Naive thymus-derived CD4-positive, alpha-beta T cell (primary cell): ENCODE measurements at regions not wholly inside any gene's neighbourhood (a gene's known extent, or its start where the extent isn't known, plus 50 kb on each side); places are given as distances from the start of the nearest gene placed in this dataset.

Source experiments
- ATAC-seq: fragments of 150-1000 bp; cut with Tn5 transposase; 2 replicates; pipeline ENCODE4 v1.10.0; 2021; ENCODE audit warnings: mild to moderate bottlenecking, moderate library complexity
- CTCF ChIA-PET: fragments of 350-600 bp; sonication (Branson Sonifier 250); formaldehyde crosslinking; loops from one replicate; lab custom pipeline; 2021; ENCODE audit warnings: antibody characterized with exemption; lab: Charles Lee
- POLR2A ChIA-PET: fragments of 350-600 bp; sonication (Branson Sonifier 250); formaldehyde crosslinking; loops from one replicate; lab custom pipeline; 2021; ENCODE audit warnings: antibody characterized with exemption, inconsistent platforms; lab: Charles Lee
- DNase-seq, 9 donors: peaks; one replicate each; pipeline versions ENCODE4 v3.0.0 to v3.0.0-alpha.2; 2020 to 2022; ENCODE audit warnings: mixed read lengths in 1 of 9
- H3K27ac ChIP-seq: one replicate; pipeline ENCODE4 v1.7.0; 2013; ENCODE audit warnings: mild to moderate bottlenecking, low read depth, low read length, moderate library complexity
- H3K27me3 ChIP-seq, 2 donors: one replicate each; pipeline ENCODE4 v1.7.0; 2013; ENCODE audit warnings: low read length in 2 of 2, mild to moderate bottlenecking in 2 of 2, moderate library complexity in 2 of 2; ENCODE audit not compliant: control insufficient read depth in 2 of 2, insufficient read depth in 2 of 2
- H3K36me3 ChIP-seq, 3 experiments: 1 replicate in 2 of 3; 2 replicates in 1 of 3; pipeline ENCODE4 v1.7.0; 2013; ENCODE audit warnings: low read length in 3 of 3, mild to moderate bottlenecking in 3 of 3, moderate library complexity in 1 of 3; ENCODE audit not compliant: insufficient read depth in 3 of 3, control insufficient read depth in 2 of 3
- H3K4me1 ChIP-seq, 2 donors: one replicate each; pipeline ENCODE4 v1.7.0; 2013; ENCODE audit warnings: low read length in 2 of 2, mild to moderate bottlenecking in 2 of 2, moderate library complexity in 1 of 2; ENCODE audit not compliant: control insufficient read depth in 2 of 2, insufficient read depth in 2 of 2
- H3K4me3 ChIP-seq: 2 replicates; pipeline ENCODE4 v1.7.0; 2013; ENCODE audit warnings: mild to moderate bottlenecking, low read length
- H3K9me3 ChIP-seq, 3 experiments: 1 replicate in 2 of 3; 2 replicates in 1 of 3; pipeline ENCODE4 v1.7.0; 2013; ENCODE audit warnings: low read length in 3 of 3; ENCODE audit not compliant: control insufficient read depth in 2 of 3
- H3K27ac Mint-ChIP-seq, 9 donors: one replicate each; pipeline ENCODE4 v1.8.0; 2020 to 2022; ENCODE audit warnings: mixed read lengths in 9 of 9, mild to moderate bottlenecking in 8 of 9, moderate library complexity in 5 of 9, inconsistent platforms in 2 of 9
- H3K27me3 Mint-ChIP-seq, 5 donors: one replicate each; pipeline ENCODE4 v1.8.0; 2021 to 2022; ENCODE audit warnings: mixed read lengths in 5 of 5, mild to moderate bottlenecking in 1 of 5
- H3K36me3 Mint-ChIP-seq, 5 donors: one replicate each; pipeline ENCODE4 v1.8.0; 2020 to 2022; ENCODE audit warnings: mixed read lengths in 5 of 5, mild to moderate bottlenecking in 3 of 5, inconsistent platforms in 1 of 5
- H3K4me1 Mint-ChIP-seq, 7 donors: one replicate each; pipeline ENCODE4 v1.8.0; 2020 to 2022; ENCODE audit warnings: mixed read lengths in 7 of 7, mild to moderate bottlenecking in 3 of 7, inconsistent platforms in 1 of 7
- H3K4me3 Mint-ChIP-seq, 10 donors: one replicate each; pipeline ENCODE4 v1.8.0; 2020 to 2022; ENCODE audit warnings: mild to moderate bottlenecking in 10 of 10, mixed read lengths in 10 of 10, moderate library complexity in 6 of 10, inconsistent platforms in 2 of 10
- H3K9me3 Mint-ChIP-seq, 11 donors: one replicate each; pipeline ENCODE4 v1.8.0; 2020 to 2022; ENCODE audit warnings: mixed read lengths in 11 of 11, mild to moderate bottlenecking in 4 of 11, inconsistent platforms in 1 of 11, moderate library complexity in 1 of 11
- intact Hi-C, 2 donors: fragments of 100-400 bp; cut with micrococcal nuclease; formaldehyde crosslinking; loops; one replicate each; pipeline ENCODE4 v1.15.1; 2023

DNA sequence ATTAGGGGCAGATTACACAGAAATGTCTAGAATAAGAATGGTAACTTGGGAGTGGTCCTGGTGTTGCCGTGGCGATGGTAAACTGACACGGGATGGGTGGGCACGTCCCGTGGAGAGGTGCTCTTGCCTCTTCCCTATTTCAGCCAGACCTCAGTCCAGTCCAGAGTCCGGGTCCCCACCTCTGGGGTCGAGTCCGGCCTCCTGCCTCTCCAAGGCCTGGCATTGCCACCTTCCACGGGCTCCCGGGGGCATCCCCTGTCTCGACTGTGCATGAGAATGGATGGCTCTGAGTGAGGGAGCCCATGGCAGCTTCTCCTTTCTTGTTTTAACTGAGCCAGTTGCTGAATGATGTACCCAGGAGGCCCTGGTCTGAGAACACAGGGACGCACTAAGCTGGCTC is 142.3 kb downstream of the SOX1 start:
- H3K4me1 ChIP-seq = no peaks in the 10 kb centered on the region
- no peak for DNase-seq
- no peak overlapping the region for H3K4me3 ChIP-seq
- H3K4me3 Mint-ChIP-seq = no peak overlapping the region
- ChIA-PET CTCF (no interaction called here), POLR2A (no interaction called here)
- peaks cover 0 to 6% (median 0%) of the 10 kb centered on the region in 5 donors for H3K36me3 Mint-ChIP-seq
- H3K27me3 ChIP-seq = no peaks in the 10 kb centered on the region
- H3K4me1 Mint-ChIP-seq = peaks cover 1 to 13% (median 6%) of the 10 kb centered on the region in 7 donors
- ATAC-seq = no peak
- H3K36me3 ChIP-seq = no peaks in the 10 kb centered on the region
- intact Hi-C loops = no loop called here
- no peaks in the 10 kb centered on the region for H3K9me3 Mint-ChIP-seq
- peaks cover 32 to 66% (median 42%) of the 10 kb centered on the region in 5 donors for H3K27me3 Mint-ChIP-seq
- H3K9me3 ChIP-seq = no peaks in the 10 kb centered on the region
- H3K27ac ChIP-seq = no peak overlapping the region
- H3K27ac Mint-ChIP-seq = no peak overlapping the region

DNA sequence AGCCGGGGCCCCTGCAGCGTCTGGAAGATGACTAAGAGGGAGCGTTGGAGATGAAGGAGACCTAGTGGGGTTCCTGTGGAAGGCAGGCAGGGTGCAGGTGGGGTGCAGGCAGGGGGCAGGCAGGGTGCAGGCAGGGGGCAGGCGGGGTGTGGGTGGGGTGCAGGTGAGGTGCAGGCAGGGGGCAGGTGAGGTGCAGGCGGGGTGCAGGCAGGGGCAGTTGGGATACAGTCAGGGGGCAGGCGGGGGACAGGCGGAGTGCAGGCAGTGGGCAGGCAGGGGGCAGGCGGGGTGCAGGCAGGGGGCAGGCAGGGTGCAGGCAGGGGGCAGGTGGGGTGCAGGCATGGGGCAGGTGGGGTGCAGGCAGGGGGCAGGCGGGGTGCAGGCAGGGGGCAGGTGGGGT is 142.8 kb downstream of the SOX1 start:
- H3K27me3 ChIP-seq = no peaks in the 10 kb centered on the region
- POLR2A ChIA-PET = no interaction called here
- H3K4me3 ChIP-seq = no peak overlapping the region
- ATAC-seq (no peak), DNase-seq (no peak)
- H3K27ac Mint-ChIP-seq = no peak overlapping the region
- H3K4me3 Mint-ChIP-seq = no peak overlapping the region
- H3K36me3 Mint-ChIP-seq = peaks cover 0 to 6% (median 0%) of the 10 kb centered on the region in 5 donors
- no peaks in the 10 kb centered on the region for H3K9me3 ChIP-seq
- no peaks in the 10 kb centered on the region for H3K36me3 ChIP-seq
- H3K4me1 Mint-ChIP-seq = peaks cover 1 to 13% (median 6%) of the 10 kb centered on the region in 7 donors
- intact Hi-C loops = no loop called here
- H3K27ac ChIP-seq = no peak overlapping the region
- CTCF ChIA-PET = no interaction called here
- H3K4me1 ChIP-seq = no peaks in the 10 kb centered on the region
- H3K27me3 Mint-ChIP-seq = peaks cover 29 to 63% (median 37%) of the 10 kb centered on the region in 5 donors
- H3K9me3 Mint-ChIP-seq = no peaks in the 10 kb centered on the region

DNA sequence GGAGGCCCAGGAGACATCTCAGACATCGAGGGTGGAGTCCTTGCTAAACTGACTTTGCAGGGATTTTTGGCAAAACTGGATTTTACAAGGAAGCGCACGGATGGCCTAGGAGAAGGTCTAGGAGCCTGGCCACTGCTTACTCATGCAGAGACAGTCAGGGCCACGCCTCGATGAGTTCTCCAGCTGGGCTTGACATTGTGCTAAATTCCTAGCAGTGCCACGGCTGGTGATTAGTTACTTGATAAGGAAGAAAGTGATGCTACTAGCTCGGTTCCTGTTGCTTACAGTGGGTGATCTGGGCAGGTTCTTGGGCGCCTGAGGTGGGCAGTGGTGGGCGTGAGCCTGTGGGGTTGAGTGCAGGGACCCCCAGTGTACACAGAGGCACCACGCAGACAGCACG is 143.4 kb downstream of the SOX1 start:
- H3K27ac ChIP-seq = no peak overlapping the region
- Mint-ChIP-seq H3K27ac (no peak overlapping the region), H3K36me3 (peaks cover 0 to 6% (median 0%) of the 10 kb centered on the region in 5 donors), H3K27me3 (peaks cover 23 to 56% (median 31%) of the 10 kb centered on the region in 5 donors), H3K4me3 (no peak overlapping the region), H3K9me3 (no peaks in the 10 kb centered on the region), H3K4me1 (peaks cover 0 to 9% (median 2%) of the 10 kb centered on the region in 7 donors)
- ChIA-PET CTCF (no interaction called here), POLR2A (no interaction called here)
- H3K9me3 ChIP-seq = no peaks in the 10 kb centered on the region
- intact Hi-C loops = no loop called here
- H3K27me3 ChIP-seq = no peaks in the 10 kb centered on the region
- ATAC-seq (no peak), DNase-seq (no peak)
- no peaks in the 10 kb centered on the region for H3K4me1 ChIP-seq
- no peak overlapping the region for H3K4me3 ChIP-seq
- H3K36me3 ChIP-seq = no peaks in the 10 kb centered on the region

DNA sequence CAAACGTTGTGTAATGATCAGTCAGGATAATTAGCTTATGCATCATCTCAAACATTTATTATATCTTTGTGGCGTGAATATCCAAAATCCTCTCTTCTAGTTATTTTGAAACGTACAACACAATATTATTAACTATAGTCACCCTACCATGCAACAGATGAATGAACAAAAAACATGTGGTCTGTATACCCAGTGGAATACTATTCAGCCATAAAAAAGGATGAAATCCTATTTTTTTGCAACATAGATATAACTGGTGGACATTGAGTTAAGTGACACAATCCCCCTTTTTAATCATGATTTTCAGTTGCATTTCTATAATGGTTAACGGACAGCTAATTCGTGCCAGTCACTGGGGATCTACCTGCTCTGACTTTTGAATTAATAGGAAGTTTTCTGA is 145.6 kb downstream of the SOX1 start:
- no peaks in the 10 kb centered on the region for H3K4me1 ChIP-seq
- DNase-seq = no peak
- H3K27me3 ChIP-seq = no peaks in the 10 kb centered on the region
- intact Hi-C loops = no loop called here
- Mint-ChIP-seq H3K9me3 (no peaks in the 10 kb centered on the region), H3K36me3 (peaks cover 0 to 6% (median 0%) of the 10 kb centered on the region in 5 donors), H3K27ac (no peak overlapping the region), H3K4me3 (no peak overlapping the region), H3K4me1 (peaks cover 0 to under 1% (median 0%) of the 10 kb centered on the region in 7 donors), H3K27me3 (peaks cover 4 to 46% (median 15%) of the 10 kb centered on the region in 5 donors)
- H3K36me3 ChIP-seq = no peaks in the 10 kb centered on the region
- no peak overlapping the region for H3K27ac ChIP-seq
- no peak overlapping the region for H3K4me3 ChIP-seq
- ChIA-PET CTCF (no interaction called here), POLR2A (no interaction called here)
- ATAC-seq = no peak
- H3K9me3 ChIP-seq = no peaks in the 10 kb centered on the region

DNA sequence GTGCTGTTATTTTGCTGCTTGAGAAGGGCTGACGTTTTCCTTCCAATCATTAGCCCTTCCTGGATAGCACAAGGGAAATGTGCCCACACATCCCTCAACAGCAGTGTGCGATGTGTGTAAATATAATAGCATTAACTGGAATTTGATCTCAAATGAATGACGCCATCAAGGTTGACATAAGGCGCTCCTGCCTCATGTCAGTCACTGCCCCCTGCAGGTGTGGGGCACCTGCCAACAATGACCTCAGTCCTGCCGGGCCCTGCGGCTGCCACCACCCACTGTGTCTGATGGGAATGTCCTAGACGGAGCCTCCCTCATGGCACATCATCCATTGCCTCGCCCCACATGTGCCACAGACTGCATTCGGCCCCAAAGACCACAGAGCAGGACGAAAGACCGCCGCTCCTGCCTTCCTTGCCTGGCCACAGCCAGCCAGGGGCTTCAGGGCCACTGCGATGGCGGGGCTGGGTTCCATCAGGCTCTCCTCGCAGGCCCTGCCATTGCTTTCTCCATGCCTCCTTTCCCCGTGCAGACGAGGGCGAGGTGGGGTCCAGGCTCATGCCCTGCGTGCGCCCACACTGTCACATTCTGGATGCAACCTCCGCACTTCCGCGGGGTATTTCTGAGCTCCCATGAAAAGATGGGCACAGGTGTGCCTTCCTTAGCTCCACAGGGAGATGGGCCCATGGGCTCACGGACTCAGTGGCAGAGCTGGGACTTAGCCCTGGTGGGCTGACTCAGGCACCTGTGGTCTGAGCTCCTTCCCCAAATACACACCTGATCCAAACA is 146.7 kb downstream of the SOX1 start:
- H3K9me3 ChIP-seq = no peaks in the 10 kb centered on the region
- no peaks in the 10 kb centered on the region for H3K36me3 ChIP-seq
- H3K4me3 ChIP-seq = no peak overlapping the region
- intact Hi-C loops = no loop called here
- ATAC-seq = no peak
- Mint-ChIP-seq H3K4me1 (no peaks in the 10 kb centered on the region), H3K9me3 (no peaks in the 10 kb centered on the region), H3K4me3 (no peak overlapping the region), H3K27ac (no peak overlapping the region), H3K27me3 (peaks cover 0 to 39% (median 4%) of the 10 kb centered on the region in 5 donors), H3K36me3 (no peaks in the 10 kb centered on the region)
- no peaks in the 10 kb centered on the region for H3K4me1 ChIP-seq
- no peaks in the 10 kb centered on the region for H3K27me3 ChIP-seq
- ChIA-PET POLR2A (no interaction called here), CTCF (no interaction called here)
- DNase-seq = no peak
- no peak overlapping the region for H3K27ac ChIP-seq

DNA sequence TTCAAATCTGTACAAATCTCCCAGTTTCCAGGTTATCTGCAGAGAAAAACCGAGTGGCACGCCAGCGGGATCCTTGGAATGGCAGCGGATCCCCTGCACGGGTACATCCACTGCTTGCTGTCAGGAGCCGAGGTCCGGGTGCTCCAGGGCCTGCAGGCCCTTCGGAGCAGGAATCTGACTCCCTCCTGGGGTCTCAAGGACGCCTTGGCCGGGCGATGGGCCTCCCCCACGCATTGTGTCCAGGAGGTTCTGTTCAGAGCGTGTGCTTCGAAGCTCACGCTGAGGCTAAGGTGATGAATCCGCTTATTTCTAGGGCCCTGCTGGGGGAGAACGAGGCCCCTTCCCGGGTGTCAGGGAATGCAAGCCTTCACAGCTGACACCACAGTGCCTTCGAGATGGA is 148.9 kb downstream of the SOX1 start:
- Histone ChIP-seq H3K36me3 (no peaks in the 10 kb centered on the region), H3K9me3 (no peaks in the 10 kb centered on the region), H3K27ac (no peak overlapping the region), H3K4me1 (no peaks in the 10 kb centered on the region), H3K27me3 (no peaks in the 10 kb centered on the region), H3K4me3 (no peak overlapping the region)
- Mint-ChIP-seq H3K27me3 (peaks cover 0 to 31% (median 3%) of the 10 kb centered on the region in 5 donors), H3K4me1 (no peaks in the 10 kb centered on the region), H3K4me3 (no peak overlapping the region), H3K36me3 (no peaks in the 10 kb centered on the region), H3K9me3 (no peaks in the 10 kb centered on the region), H3K27ac (no peak overlapping the region)
- DNase-seq (no peak), ATAC-seq (no peak)
- intact Hi-C loops = no loop called here
- POLR2A ChIA-PET = no interaction called here
- CTCF ChIA-PET = no interaction called here

DNA sequence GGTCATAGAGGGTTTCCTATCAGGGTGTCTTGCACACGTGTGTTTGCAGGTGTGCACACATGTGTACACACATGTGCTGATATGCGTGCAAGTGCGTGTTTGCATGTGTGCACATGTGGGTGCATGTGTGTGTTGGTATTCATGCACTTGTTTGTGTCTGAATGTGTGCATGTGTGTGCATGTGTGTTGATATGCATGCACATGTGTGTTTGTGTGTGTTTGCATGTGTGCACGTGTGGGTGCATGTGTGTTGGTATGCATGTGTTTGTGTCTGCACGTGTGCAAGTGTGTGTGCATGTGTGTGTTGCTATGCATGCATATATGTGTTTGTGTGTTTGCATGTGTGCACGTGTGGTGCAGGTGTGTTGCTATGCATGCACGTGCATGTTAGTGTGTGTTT is 150.5 kb downstream of the SOX1 start:
- POLR2A ChIA-PET = no interaction called here
- Histone ChIP-seq H3K27me3 (no peaks in the 10 kb centered on the region), H3K4me3 (no peak overlapping the region), H3K36me3 (no peaks in the 10 kb centered on the region), H3K9me3 (no peaks in the 10 kb centered on the region), H3K27ac (no peak overlapping the region), H3K4me1 (no peaks in the 10 kb centered on the region)
- intact Hi-C loops = no loop called here
- Mint-ChIP-seq H3K4me3 (no peak overlapping the region), H3K27me3 (peaks cover 0 to 26% (median 3%) of the 10 kb centered on the region in 5 donors), H3K9me3 (no peaks in the 10 kb centered on the region), H3K27ac (no peak overlapping the region), H3K36me3 (no peaks in the 10 kb centered on the region), H3K4me1 (no peaks in the 10 kb centered on the region)
- DNase-seq (no peak), ATAC-seq (no peak)
- CTCF ChIA-PET = no interaction called here
